ENCODE measurements at regions not wholly inside any gene's neighbourhood (a gene's known extent, or its start where the extent isn't known, plus 50 kb on each side); places are given as distances from the start of the nearest gene placed in this dataset.
A peak's percentile ranks its signal among the peaks of the same experiment; 100 is the strongest.

DNA sequence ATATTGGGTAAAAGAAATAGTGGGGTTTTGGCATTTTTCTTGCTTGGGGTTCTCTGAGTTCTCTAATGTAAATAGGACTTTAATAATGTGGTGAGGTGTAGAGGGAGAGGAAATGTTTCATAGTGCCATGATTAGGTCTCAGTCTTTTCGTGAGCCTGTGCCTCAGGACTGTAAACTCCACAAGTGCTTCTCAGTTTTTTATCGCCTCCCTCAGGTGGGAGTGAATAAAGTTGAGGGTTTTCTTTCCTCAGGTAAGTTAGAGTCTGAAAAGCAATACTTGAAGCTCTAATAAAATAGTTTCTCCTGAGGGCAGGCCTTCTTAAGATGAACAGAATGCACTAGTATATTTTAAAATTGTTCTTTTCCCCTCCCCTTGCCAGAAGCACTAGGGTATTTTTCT is 243.1 kb upstream of the SETBP1 start:
- intact Hi-C loops (cut with DNase I), result no loop called here
- DNase-seq (no peak), ATAC-seq (ENCODE audit: poor library complexity) (no peak)

DNA sequence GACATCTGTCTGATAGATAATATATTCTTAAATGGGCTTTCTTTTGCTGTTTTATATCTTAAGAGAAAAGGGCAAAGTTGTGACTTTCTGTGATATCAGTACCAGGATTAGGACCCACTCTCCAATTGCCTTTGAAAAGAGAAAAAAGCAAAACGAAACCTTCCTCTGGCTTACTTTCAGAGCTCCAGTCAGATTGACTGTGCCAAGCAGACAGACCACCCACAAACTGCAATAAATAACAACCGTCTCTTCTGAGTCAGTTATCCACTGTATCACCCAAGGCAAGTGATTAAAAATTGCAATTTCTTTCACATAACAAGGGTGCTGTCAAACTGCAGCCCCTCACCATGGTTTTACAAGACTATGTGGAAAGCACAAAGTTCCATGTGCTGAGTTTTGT is 230.5 kb upstream of the SETBP1 start:
- ATAC-seq (ENCODE audit: poor library complexity), result no peak
- intact Hi-C loops (cut with DNase I), result no loop called here

DNA sequence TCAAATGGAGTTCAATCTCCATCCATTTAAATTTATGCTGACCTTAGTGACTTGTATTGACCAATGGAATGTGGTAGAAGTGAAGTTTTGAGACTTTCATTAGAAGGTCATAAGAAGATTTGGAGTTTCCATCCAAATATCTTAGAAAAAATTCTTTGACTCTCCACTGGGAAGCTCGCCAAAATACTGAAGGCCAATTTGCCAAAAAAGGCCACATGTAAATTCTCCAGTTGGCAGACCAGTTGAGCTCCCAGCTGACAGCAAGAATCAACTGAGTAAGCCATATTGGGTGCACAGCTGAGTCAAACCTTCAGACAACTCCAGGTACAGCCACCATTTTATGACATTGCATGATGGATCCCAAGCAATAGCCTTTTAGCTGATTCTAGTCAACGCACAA is 228.3 kb upstream of the SETBP1 start:
- intact Hi-C loops (cut with DNase I), result no loop called here
- ATAC-seq (ENCODE audit: poor library complexity) (no peak), DNase-seq (no peak)

More for the DNA sequence above, 230.5 kb upstream of the SETBP1 start:
- DNase-seq, result no peak

DNA sequence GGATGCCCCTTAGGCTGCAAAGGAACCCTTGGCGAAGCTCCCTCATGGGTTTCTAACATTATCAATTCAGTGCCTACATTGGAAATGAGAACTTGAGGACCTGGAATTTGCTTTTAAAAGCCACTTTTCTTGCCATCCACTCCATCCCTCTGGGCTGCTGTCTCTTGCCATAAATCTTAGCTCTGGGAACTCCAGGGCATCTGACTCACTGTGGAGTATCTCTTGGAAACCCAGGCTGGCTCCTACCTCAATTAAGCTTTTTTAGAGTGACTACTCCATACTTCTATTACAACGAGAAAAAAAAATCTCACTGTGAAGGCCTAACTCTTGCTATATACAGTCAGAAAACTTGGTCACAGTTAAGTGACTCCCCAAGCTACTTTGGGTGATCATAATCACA is 227.2 kb upstream of the SETBP1 start:
- DNase-seq (no peak), ATAC-seq (ENCODE audit: poor library complexity) (no peak)
- intact Hi-C loops (cut with DNase I), result no loop called here

DNA sequence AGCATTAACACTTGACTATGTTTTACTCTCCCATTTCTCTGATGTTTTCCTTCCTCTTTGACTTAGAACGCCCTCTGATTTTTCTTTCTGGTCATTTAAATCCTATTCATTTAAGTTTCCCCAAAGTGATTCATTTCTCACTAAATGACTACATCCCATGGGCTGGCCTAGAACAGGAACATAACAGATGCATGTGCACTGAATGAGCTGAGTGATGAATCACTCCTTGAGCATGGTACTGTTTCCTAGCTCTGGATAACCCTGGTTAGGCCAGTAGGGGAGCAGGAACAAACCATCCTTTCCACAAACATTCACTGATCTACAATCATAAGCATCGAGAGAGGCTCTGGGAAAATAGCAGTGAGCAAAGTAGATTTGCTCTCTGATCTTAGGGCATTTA is 221.9 kb upstream of the SETBP1 start:
- DNase-seq (no peak), ATAC-seq (ENCODE audit: poor library complexity) (no peak)
- intact Hi-C loops (cut with DNase I), result no loop called here

DNA sequence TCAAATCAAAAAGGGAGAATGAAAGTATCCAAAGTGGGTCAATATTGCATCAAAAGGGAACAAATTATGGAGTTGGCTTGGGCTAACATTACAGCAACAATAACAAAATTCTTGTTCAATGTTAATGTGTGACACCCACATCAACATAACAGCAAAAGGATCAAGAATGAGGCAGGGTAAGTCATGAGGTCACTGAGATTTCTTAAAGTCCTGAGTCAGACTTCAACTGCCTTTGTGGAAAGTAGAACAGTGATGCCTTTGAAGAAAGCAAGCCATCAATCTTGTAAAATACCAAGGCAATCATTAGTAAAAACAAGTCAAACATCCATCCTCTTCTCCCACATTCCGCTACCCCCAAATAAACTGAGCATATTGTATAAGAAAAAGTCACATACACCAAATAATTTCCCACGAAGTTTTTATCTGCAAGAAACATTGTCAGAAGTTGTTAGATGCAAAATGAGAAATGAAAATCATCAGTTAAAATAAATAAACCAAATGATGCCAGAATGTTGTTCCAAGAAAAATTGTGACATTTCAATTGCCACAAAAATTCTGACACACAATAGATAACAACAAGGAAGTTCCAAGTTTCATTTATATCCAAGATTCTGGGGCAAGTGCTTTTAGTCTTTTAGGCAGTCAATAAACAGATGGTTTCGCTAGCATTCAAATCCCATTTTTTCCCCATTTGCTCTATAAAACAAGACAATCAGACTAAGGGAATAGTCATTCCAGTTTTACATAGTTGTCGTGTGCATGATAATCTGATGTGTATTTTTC is 216.1 kb upstream of the SETBP1 start:
- intact Hi-C loops (cut with DNase I), result no loop called here
- ATAC-seq (ENCODE audit: poor library complexity), result peak; percentile 34
- DNase-seq, result no peak

DNA sequence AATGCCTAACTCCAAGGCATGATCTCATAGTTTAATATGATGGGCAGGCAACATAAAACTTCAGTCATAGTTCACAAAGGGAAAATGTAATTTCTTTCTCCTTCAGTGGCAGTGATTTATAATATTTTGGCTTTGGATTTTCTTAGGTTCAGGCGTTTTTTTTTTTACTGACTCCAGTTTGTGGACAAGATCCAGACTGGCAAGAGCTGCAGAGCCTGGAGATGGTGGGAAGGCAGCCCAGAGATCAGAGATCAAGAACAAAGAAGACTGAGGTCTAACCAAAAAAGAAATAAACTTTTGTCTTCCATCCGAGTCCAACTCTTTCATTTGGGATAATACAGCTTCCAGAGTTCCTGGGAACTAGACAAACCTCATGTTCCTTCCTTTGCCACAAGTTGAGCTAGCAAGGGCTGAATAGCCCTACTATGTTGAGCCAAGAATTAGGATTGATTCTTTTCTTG is 215.3 kb upstream of the SETBP1 start:
- DNase-seq (no peak), ATAC-seq (ENCODE audit: poor library complexity) (no peak)
- intact Hi-C loops (cut with DNase I), result no loop called here

DNA sequence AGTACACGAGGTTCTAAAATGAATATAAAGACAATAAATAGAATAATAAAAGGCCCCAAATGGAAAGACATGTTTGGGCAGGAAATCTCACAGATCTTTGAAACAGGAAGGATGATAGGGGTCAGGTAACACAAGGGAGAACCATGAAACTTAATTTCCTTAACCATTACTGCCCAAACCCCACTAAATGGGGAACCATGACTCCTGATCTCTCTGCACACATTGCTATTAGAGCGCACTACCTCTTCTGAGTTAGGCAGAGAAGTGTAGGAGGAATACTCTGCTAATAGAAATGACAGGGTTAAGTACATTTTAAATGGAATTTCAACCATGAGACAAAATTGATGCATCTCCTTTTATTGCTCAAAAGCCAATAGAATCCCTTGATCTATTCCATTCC is 213.7 kb upstream of the SETBP1 start:
- DNase-seq (no peak), ATAC-seq (ENCODE audit: poor library complexity) (no peak)
- intact Hi-C loops (cut with DNase I), result no loop called here

DNA sequence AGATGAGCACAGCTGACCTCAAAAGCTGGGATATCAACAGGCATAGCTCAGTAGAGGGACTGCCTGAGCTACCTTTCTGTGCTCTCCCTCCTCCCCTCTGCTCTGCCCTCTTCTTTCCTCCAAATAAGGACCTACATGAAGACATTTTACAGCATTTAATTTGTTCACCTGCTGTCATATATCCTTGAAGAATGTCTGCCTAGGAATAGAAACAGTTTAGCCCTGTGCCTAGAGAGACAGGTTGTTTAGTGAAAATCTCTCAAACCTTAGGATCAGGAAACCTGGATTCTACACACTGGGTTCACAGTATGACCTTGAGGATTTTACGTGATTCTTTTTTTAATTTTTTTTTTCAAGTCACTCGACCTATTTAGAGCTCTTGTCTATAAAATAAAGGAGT is 213.0 kb upstream of the SETBP1 start:
- intact Hi-C loops (cut with DNase I), result no loop called here
- no peak for DNase-seq
- ATAC-seq (ENCODE audit: poor library complexity), result no peak

DNA sequence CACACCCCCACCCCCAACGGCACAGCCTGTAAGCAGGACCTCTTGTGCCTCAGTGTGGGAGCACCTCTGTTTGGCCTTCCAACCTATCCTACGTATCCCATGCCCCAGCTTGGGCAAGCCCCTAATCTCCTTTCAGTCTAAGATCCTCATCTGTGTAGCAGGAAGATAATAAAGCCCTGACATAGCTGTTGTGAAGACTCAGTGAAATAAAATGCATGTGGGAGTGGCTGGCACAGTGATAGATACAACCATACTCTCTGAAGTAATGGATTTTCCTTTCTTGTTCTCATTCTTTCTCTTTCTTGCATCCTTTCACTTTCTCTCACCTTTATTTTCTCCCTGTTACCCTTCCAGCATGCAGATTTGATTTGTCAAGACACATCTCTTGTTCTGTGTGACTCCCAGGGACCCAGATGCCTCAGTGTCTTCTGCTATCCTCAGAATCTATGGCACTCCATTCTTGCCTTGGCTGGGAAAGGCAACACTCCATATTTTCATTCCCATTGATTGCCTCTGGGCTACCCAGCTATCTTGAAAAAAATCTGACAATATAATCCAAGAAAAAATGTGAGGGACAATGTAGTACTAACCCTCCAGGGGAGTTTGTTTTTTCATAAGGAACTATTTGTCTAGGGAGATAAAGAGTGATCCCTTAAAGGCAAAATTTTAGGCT is 207.2 kb upstream of the SETBP1 start:
- intact Hi-C loops (cut with DNase I), result no loop called here
- DNase-seq, result no peak
- no peak for ATAC-seq (ENCODE audit: poor library complexity)

DNA sequence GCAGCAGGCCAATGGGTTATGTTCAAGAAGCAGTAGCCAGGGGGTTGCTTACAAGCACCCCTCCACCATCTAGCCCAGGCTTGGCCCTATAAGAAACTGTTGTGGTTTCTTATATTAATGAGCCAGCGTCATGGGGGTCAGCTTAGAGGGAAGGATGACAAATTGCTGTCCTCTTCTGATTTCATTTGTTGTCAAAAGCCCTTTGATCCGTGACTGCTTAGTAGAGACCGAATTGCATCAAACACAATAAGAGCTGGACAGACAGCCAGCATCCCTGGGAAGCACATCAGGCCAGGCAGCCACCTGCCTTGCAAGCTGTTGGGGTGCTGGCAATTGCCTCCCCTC is 206.6 kb upstream of the SETBP1 start:
- no peak for ATAC-seq (ENCODE audit: poor library complexity)
- intact Hi-C loops (cut with DNase I), result no loop called here
- DNase-seq, result no peak

DNA sequence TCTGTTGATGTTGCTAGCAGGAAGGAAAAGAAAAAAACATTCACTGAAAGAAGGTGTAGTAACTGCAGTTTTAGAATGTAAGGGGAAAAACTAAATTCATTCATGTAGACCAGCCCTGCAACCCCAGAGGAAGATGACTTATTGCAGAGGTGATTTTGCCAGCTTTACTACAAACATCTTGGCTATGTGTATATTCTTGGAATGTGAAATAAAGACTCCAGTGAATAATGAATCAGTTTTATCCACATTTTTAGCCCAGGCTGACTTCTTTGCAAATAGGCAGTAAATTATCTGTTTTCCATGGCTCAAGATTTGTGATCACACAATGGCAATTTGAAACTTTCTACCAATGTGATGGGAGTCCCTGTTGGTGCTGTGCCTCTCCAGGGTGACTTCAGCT is 206.1 kb upstream of the SETBP1 start:
- intact Hi-C loops (cut with DNase I), result no loop called here
- ATAC-seq (ENCODE audit: poor library complexity) (no peak), DNase-seq (no peak)

DNA sequence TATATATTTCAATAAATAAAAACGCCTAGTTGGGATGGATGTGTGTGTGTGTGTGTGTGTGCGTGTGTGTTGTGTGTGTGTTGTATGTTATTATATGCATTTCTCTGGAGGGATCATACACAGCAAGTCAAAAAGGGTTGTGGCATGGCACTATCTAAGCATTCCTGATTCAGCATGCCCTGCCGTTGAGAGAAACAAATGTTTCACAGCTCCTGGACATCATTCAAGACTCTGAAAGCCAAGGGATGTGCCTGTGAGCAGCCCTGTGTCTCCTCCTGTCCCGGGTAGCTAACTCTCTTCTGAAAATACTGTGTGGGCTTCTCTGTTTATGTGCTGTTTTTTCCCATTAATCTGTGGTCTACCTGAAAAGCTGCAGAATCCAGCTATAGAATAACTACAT is 197.9 kb upstream of the SETBP1 start:
- no peak for ATAC-seq (ENCODE audit: poor library complexity)
- intact Hi-C loops (cut with DNase I), result no loop called here
- DNase-seq, result no peak

DNA sequence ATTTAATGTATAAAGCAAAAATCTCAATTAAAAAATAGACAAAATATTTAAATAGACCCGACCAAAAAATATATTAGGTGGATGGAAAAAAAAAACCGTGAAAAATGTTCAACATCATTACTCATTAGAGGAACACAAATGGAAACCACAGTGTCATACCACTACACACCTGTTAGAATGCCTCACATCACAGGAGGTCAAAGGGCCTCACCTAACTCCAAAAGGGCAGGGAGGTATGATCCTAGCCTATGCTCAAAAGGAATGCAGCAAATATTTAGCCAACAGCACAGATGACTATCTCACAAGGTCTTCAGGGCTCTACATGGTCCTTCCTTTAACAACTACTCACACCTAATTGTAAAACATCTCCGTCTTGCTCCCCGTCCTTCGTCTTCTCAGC is 185.5 kb upstream of the SETBP1 start:
- intact Hi-C loops (cut with DNase I), result no loop called here
- ATAC-seq (ENCODE audit: poor library complexity), result no peak
- no peak for DNase-seq

DNA sequence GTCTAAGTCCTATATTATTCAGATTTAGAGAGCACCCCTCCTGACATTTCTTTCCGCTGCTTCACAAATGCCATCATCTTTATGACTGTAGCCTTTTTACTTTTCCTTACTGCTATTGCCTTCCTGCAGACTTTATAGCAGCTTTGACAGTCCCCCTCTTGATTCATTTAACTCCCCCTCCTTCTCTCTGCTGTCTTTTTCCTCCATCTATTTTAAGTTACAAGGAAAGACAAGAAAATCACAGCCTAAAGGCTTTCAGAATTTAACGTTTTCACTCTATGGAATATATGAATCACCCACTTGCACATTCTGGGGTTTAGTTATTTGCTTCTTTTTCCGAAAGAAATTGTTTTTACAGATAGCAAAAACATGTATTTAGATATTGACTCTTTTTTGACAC is 183.4 kb upstream of the SETBP1 start:
- ATAC-seq (ENCODE audit: poor library complexity) (no peak), DNase-seq (no peak)
- intact Hi-C loops (cut with DNase I), result no loop called here

DNA sequence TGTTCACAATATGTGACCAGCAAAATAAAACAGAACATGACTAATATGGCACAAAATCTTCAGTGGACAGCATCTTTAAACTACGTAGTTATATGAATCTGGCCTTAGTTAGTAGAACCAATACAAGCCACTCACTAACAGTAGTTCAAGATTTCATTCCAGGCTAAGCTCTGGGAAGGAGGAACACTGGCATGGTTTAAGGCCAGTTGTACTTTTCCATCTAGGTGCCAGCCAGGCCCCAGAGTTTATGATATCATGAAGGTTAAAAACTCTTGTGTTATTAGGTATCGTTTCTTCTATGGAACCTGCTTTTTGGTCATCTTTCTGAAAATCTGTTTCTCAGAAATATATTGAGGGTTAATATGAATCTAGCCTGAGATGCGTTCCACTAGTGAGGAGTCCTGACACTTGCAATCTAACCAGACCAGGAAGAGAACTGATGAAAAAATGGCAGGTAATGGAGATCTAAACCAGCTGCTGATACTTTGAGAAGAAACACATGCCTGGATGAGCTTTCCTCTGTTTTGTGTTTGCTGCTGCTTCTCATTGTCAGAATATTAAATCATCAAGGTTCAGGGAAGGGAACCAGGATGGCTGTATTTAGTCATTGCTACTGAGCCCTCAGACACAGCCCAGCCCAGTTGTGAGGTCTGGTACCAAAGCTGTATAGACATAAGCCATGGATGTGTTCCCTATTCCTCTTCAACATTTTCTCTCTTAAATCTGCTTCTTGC is 182.8 kb upstream of the SETBP1 start:
- no peak for DNase-seq
- no peak for ATAC-seq (ENCODE audit: poor library complexity)
- intact Hi-C loops (cut with DNase I), result no loop called here

DNA sequence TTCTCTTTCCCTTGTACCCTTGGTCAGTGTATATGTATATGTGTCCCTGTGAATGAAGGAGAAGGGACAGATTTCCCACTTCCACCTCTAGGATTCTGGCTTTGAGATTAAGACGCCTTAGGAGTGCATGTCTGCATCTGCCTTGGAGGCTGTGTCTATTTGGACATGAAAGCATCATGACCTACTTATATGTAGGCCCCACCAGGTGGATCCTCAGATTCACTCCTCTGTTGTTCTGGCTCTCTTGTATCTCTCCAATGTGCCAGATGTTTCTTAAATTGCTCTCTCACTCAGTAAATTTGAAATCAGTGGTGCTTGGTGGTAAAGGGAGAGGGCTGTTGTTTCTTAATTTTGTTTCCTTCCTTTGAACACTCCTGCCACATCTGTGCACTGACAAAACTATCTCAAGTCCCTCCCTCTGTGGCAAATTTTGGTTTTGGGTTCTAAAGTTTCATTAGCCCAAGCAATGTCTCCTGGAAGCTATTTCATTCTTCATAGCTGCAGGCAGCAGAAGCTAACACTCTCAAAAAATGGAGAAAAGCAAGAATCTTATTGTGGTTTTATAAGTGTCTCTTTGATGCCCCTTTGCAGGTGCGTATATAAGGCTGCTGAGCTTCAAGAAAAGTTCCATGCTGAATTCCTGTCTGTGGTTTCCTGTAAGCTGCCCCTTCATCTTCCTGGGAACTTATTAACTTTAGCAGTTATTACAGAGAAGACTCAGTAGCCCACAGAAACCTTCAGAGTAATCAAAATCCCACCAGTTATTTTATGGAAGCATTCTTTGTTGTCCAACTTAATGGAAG is 179.7 kb upstream of the SETBP1 start:
- intact Hi-C loops (cut with DNase I), result no loop called here
- ATAC-seq (ENCODE audit: poor library complexity) (no peak), DNase-seq (no peak)

DNA sequence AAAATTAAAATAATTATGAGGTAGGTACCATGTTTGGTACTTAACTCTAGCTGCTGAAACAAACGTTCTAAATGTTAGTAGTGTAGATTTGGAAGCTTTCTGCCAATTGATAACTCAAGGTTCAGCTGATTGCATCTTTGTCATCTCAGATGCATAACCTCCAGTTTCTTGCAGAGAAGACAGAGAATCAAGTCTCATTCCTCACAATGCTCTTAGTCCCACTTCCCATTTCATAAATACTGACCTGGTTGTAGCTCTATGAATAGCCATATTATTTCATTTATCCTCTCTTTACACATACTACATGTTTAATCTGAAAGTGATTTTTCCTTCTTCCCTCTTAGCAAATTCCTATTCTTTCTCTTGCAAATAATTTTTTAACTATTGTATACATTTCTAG is 178.5 kb upstream of the SETBP1 start:
- no peak for DNase-seq
- intact Hi-C loops (cut with DNase I), result no loop called here
- ATAC-seq (ENCODE audit: poor library complexity), result no peak

DNA sequence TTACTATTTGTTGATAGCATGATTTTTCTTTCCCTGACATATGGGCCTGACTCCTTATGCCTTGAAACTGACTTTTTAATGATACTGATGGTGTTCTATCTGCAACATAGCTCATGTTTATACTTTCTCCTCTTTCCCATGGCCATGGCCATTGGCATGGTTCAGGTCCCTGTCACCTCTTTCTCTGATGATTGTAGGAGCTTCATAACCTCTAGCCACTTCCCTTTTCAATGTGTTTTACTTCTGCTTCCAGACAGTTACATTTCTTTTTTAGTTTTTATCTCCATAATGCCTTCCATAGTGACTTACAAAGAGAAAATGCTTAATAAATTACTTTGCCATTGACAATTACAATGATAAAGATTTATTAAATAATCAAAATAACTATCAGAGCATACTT is 177.9 kb upstream of the SETBP1 start:
- intact Hi-C loops (cut with DNase I), result no loop called here
- DNase-seq, result no peak
- ATAC-seq (ENCODE audit: poor library complexity), result no peak

Data from Right ventricle myocardium superior (tissue), 1 donor.